OCI-LY7 (cell line): ENCODE measurements at regions not wholly inside any gene's neighbourhood (a gene's known extent, or its start where the extent isn't known, plus 50 kb on each side); places are given as distances from the start of the nearest gene placed in this dataset.

ENCODE experiments used
- BruUV-seq: library from RNA; stranded (reverse); fragments of 400-500 nt; replicated peaks from 2 replicates; lab custom pipeline; 2021; lab: Mats Ljungman, UMichigan
- CTCF ChIA-PET: fragments of 300-600 bp; sonication (Branson Sonifier 250); formaldehyde crosslinking; loops from one replicate; lab custom pipeline; 2022; ENCODE audit warnings: antibody characterized with exemption; ENCODE audit not compliant: unreplicated experiment; lab: Charles Lee
- POLR2A ChIA-PET: fragments of 300-600 bp; sonication (Branson Sonifier 250); formaldehyde crosslinking; loops from one replicate; lab custom pipeline; 2022; ENCODE audit warnings: antibody characterized with exemption; lab: Charles Lee
- DNase-seq: peaks from one replicate; pipeline ENCODE4 v3.0.0-alpha.2; 2015; ENCODE audit warnings: low spot score
- H2AFZ ChIP-seq: fragments of 200-600 bp; sonication (generic), shearing (Covaris generic); 2 replicates; pipeline ENCODE4 v1.6.1; 2014; ENCODE audit warnings: mild to moderate bottlenecking, antibody characterized with exemption, low read length, moderate library complexity
- H3K27ac ChIP-seq: fragments of 200-600 bp; sonication (generic); 2 replicates; pipeline ENCODE4 v1.5.1; 2014; ENCODE audit warnings: mixed run types, low read depth, mild to moderate bottlenecking, moderate library complexity, low read length, inconsistent platforms; ENCODE audit not compliant: poor library complexity, severe bottlenecking
- H3K36me3 ChIP-seq: fragments of 200-600 bp; sonication (generic); 2 replicates; pipeline ENCODE4 v1.6.1; 2014; ENCODE audit warnings: mild to moderate bottlenecking, antibody characterized with exemption, low read length, moderate library complexity, mixed read lengths; ENCODE audit not compliant: insufficient read depth
- H3K4me1 ChIP-seq: fragments of 200-600 bp; sonication (generic); 2 replicates; pipeline ENCODE4 v1.5.1; 2014; ENCODE audit warnings: mild to moderate bottlenecking, low read length; ENCODE audit not compliant: insufficient read depth, poor library complexity, severe bottlenecking
- H3K4me2 ChIP-seq: fragments of 200-600 bp; sonication (generic); 2 replicates; pipeline ENCODE4 v1.6.1; 2014; ENCODE audit warnings: mild to moderate bottlenecking, low read length
- H3K4me3 ChIP-seq: fragments of 200-600 bp; sonication (generic); 2 replicates; pipeline ENCODE4 v1.5.1; 2014; ENCODE audit warnings: mild to moderate bottlenecking, low read depth, low read length; ENCODE audit not compliant: poor library complexity, severe bottlenecking
- H3K79me2 ChIP-seq: fragments of 200-600 bp; sonication (generic); 2 replicates; pipeline ENCODE4 v1.6.1; 2016; ENCODE audit warnings: low read depth, mild to moderate bottlenecking, low read length, moderate library complexity, mixed read lengths; ENCODE audit not compliant: insufficient read depth
- H3K9me2 ChIP-seq: fragments of 200-600 bp; sonication (generic); 2 replicates; pipeline ENCODE4 v1.6.1; 2016; ENCODE audit warnings: mild to moderate bottlenecking, low read length, mixed read lengths; ENCODE audit not compliant: insufficient read depth
- H3K9me3 ChIP-seq: fragments of 200-600 bp; sonication (generic); 2 replicates; pipeline ENCODE4 v1.6.1; 2014; ENCODE audit warnings: mild to moderate bottlenecking, mixed run types, low read length, mixed read lengths
- H4K20me1 ChIP-seq: fragments of 200-600 bp; sonication (generic); 2 replicates; pipeline ENCODE4 v1.6.1; 2014; ENCODE audit warnings: mild to moderate bottlenecking, antibody characterized with exemption, low read length, moderate library complexity, mixed read lengths; ENCODE audit not compliant: insufficient read depth
- EZH2phosphoT487 ChIP-seq: fragments of 200-600 bp; sonication (generic); IDR thresholded peaks from 2 replicates; pipeline ENCODE4 v1.6.1; 2018; ENCODE audit warnings: low read depth, borderline replicate concordance, mild to moderate bottlenecking, mixed run types, antibody characterized with exemption, low read length, moderate library complexity, mixed read lengths
- intact Hi-C: fragments of 100-400 bp; cut with micrococcal nuclease; formaldehyde crosslinking; loops from one replicate; pipeline ENCODE4 v1.10.0; 2022; ENCODE audit not compliant: unreplicated experiment
- TF ChIP-seq, protein P1 (sequence below): fragments of 200-600 bp; sonication (generic); conservative IDR thresholded peaks from 2 replicates; pipeline ENCODE4 v1.5.1; 2014; ENCODE audit warnings: mild to moderate bottlenecking, antibody characterized with exemption, low read length, moderate library complexity, mixed read lengths

DNA sequence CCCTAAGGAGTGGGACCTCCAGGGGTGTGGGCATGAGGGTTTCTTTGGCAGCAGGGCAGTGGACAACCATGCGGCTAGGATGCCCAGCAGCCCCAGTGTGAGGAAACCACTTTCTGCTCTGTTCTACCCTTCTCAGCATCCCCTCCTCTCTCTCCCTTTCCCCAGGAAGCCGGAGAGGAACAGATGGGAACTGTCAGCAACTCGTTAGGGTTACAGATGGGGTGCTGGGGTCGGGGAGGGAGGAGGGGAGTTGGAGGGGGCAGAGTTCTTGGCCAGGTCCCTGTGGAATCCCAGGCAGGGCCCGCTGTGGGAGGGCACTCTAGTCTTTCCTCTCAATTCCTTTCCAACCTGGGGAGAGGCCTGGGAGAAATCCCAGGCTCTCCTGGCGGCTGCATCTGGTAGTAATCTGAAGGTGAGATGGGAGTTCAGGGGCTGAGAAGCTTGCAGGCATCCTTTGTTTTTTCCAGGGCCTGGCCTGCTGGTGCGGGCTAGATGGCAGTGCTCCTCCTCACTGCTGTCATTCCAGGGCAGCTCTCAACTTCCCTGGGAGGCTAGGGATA, 93.9 kb upstream of the CSF3R start:
- DNase-seq = no peak
- H3K79me2 ChIP-seq = no peaks in the 10 kb centered on the region
- H3K27ac ChIP-seq = no peak overlapping the region
- H3K36me3 ChIP-seq = no peaks in the 10 kb centered on the region
- no peaks in the 10 kb centered on the region for H3K9me2 ChIP-seq
- H3K9me3 ChIP-seq = no peaks in the 10 kb centered on the region
- intact Hi-C loops = loop anchor here (1.0 to 5.0 kb wide), 3 partner anchors 76 to 858 kb away; no protein-coding TSS in a partner anchor
- H4K20me1 ChIP-seq = no peaks in the 10 kb centered on the region
- H3K4me3 ChIP-seq = no peak overlapping the region
- ChIA-PET POLR2A (interaction anchor here (1.0 kb wide), 1 partner anchor 452 kb away, joined by 3 read pairs; no protein-coding TSS in a partner anchor), CTCF (interaction anchor here (0.8 kb wide), 2 partner anchors 10 to 181 kb away, joined by 3 read pairs; no protein-coding TSS in a partner anchor)
- H3K4me1 ChIP-seq = no peaks in the 10 kb centered on the region
- no peak for TF ChIP-seq EZH2phosphoT487
- TF ChIP-seq, protein P1, sequence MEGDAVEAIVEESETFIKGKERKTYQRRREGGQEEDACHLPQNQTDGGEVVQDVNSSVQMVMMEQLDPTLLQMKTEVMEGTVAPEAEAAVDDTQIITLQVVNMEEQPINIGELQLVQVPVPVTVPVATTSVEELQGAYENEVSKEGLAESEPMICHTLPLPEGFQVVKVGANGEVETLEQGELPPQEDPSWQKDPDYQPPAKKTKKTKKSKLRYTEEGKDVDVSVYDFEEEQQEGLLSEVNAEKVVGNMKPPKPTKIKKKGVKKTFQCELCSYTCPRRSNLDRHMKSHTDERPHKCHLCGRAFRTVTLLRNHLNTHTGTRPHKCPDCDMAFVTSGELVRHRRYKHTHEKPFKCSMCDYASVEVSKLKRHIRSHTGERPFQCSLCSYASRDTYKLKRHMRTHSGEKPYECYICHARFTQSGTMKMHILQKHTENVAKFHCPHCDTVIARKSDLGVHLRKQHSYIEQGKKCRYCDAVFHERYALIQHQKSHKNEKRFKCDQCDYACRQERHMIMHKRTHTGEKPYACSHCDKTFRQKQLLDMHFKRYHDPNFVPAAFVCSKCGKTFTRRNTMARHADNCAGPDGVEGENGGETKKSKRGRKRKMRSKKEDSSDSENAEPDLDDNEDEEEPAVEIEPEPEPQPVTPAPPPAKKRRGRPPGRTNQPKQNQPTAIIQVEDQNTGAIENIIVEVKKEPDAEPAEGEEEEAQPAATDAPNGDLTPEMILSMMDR = no peak
- no peak overlapping the region for H2AFZ ChIP-seq
- BruUV-seq = no TSS peak
- H3K4me2 ChIP-seq = no peak overlapping the region

DNA sequence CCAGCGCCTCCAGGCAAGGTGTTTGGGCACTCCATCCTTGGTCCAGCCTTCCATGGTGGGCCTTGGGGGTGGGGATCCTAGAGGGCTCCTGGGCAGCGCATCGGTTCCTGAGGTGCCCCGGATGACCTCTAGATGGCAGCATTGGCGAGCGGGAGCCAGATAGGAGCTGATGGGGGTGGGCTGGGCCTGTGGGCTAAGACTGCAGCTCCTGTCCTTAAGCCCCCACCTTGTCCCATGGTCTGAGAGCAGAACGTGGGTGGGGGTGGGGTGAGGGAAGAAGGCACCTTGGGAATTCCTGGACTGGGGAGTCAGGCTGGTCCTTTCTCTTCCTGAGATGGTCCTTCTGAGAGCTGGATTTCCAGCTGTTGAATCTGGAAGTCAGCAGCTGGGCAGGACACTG, 93.4 kb upstream of the CSF3R start:
- ChIA-PET POLR2A (interaction anchor here (0.6 to 1.0 kb wide), 2 partner anchors 453 to 800 kb away, joined by 3 to 4 read pairs; no protein-coding TSS in a partner anchor), CTCF (interaction anchor here (0.8 kb wide), 2 partner anchors 10 to 182 kb away, joined by 3 read pairs; no protein-coding TSS in a partner anchor)
- Histone ChIP-seq H2AFZ (no peak overlapping the region), H3K36me3 (no peaks in the 10 kb centered on the region), H3K79me2 (no peaks in the 10 kb centered on the region), H3K9me3 (no peaks in the 10 kb centered on the region), H3K4me2 (no peak overlapping the region), H3K4me3 (no peak overlapping the region), H3K4me1 (no peaks in the 10 kb centered on the region), H3K27ac (no peak overlapping the region), H3K9me2 (no peaks in the 10 kb centered on the region), H4K20me1 (no peaks in the 10 kb centered on the region)
- peak; percentile 64 for DNase-seq
- intact Hi-C loops = loop anchor here (1.0 to 5.0 kb wide), 3 partner anchors 76 to 858 kb away; no protein-coding TSS in a partner anchor
- TF ChIP-seq, protein P1 = peak; percentile 90
- TF ChIP-seq EZH2phosphoT487 = no peak
- BruUV-seq = no TSS peak

DNA sequence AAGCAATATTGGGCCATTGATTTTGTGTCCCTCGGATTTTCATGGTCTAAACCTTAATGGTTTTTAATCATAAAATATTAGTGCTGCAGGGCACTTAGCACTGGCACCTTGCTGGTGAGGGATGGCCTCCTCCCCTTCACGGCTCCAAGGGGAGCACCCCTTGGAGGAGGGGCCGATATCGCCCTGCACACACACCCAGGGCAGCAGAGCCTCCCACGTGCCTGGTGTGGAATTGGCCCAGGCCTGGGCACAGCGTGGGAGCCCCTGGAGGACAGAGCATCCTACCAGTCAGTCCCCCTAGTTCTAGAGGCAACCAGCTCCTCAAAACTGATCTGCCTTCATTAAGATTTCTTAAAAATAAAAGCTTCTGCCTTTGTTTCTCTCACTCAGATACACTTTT, 90.7 kb upstream of the CSF3R start:
- Histone ChIP-seq H2AFZ (no peak overlapping the region), H3K4me2 (no peak overlapping the region), H3K4me1 (no peaks in the 10 kb centered on the region), H3K4me3 (no peak overlapping the region), H3K79me2 (no peaks in the 10 kb centered on the region), H3K9me2 (no peaks in the 10 kb centered on the region), H3K36me3 (no peaks in the 10 kb centered on the region), H4K20me1 (no peaks in the 10 kb centered on the region), H3K27ac (no peak overlapping the region), H3K9me3 (no peaks in the 10 kb centered on the region)
- no TSS peak for BruUV-seq
- CTCF ChIA-PET = no interaction called here
- intact Hi-C loops = no loop called here
- POLR2A ChIA-PET = no interaction called here
- no peak for DNase-seq
- TF ChIP-seq, protein P1 = no peak
- TF ChIP-seq EZH2phosphoT487 = no peak
